Aorta (tissue), 5 donors: ENCODE measurements at regions not wholly inside any gene's neighbourhood (a gene's known extent, or its start where the extent isn't known, plus 50 kb on each side); places are given as distances from the start of the nearest gene placed in this dataset.
"Not testable (repeated sequence)": the region's sequence is repeated elsewhere in the genome, so short reads cannot be mapped to it uniquely, and the experiment has no call there.

ENCODE experiments used
- ATAC-seq: fragments of 200-7000 bp; cut with Tn5 transposase; one replicate; pipeline ENCODE4 v1.9.1; 2022; ENCODE audit warnings: moderate library complexity; ENCODE audit not compliant: low FRiP score
- DNase-seq, 2 donors: peaks; one replicate each; pipeline ENCODE4 v3.0.0-alpha.2; 2020
- H3K27ac ChIP-seq, 2 donors: one replicate each; pipeline ENCODE4 v1.5.1; 2013; ENCODE audit warnings: low read length in 2 of 2, mild to moderate bottlenecking in 2 of 2, moderate library complexity in 2 of 2, control low read depth in 1 of 2, inconsistent platforms in 1 of 2, low read depth in 1 of 2
- H3K27me3 ChIP-seq, 2 donors: one replicate each; pipeline ENCODE4 v1.6.1; 2013; ENCODE audit warnings: control low read depth in 1 of 2, low read length in 1 of 2, mild to moderate bottlenecking in 1 of 2, moderate library complexity in 1 of 2; ENCODE audit not compliant: insufficient read depth in 2 of 2, control insufficient read depth in 1 of 2
- H3K36me3 ChIP-seq, 2 donors: one replicate each; pipeline ENCODE4 v1.6.1; 2013; ENCODE audit warnings: control low read depth in 1 of 2, low read length in 1 of 2, mild to moderate bottlenecking in 1 of 2; ENCODE audit not compliant: insufficient read depth in 2 of 2, control insufficient read depth in 1 of 2
- H3K4me1 ChIP-seq, 2 donors: one replicate each; pipeline ENCODE4 v1.6.1; 2013; ENCODE audit warnings: low read length in 2 of 2, control low read depth in 1 of 2, mild to moderate bottlenecking in 1 of 2, moderate library complexity in 1 of 2; ENCODE audit not compliant: insufficient read depth in 2 of 2, control insufficient read depth in 1 of 2
- H3K4me3 ChIP-seq, 2 donors: one replicate each; pipeline ENCODE4 v1.5.1; 2013; ENCODE audit warnings: low read length in 2 of 2, control low read depth in 1 of 2, mild to moderate bottlenecking in 1 of 2
- H3K9me3 ChIP-seq: one replicate; pipeline ENCODE4 v1.6.1; 2013; ENCODE audit warnings: mild to moderate bottlenecking, low read length; ENCODE audit not compliant: control insufficient read depth
- WGBS, 2 donors: extraction: QIAGEN DNeasy Blood & Tissue Kit; methylation state at CpG; one replicate each; pipeline ENCODE4 v1.1.7; 2013; 5-methylcytosine and 5-hydroxymethylcytosine counted together
- intact Hi-C, 2 donors: fragments of 100-400 bp; cut with DNase I; formaldehyde crosslinking; loops; one replicate each; pipeline versions ENCODE4 v1.14.2 to v1.15.0; 2022
- donor health status: healthy with polysubstance abuse.
- donor health status: Bipolar disorder and iron deficiency.
- donor health status: DM: no; HTN: no; CAD: no.
- donor health status: DM: no; HTN: no; CAD: no.
- donor health status: DM: yes; HTN: yes; CAD: no.

DNA sequence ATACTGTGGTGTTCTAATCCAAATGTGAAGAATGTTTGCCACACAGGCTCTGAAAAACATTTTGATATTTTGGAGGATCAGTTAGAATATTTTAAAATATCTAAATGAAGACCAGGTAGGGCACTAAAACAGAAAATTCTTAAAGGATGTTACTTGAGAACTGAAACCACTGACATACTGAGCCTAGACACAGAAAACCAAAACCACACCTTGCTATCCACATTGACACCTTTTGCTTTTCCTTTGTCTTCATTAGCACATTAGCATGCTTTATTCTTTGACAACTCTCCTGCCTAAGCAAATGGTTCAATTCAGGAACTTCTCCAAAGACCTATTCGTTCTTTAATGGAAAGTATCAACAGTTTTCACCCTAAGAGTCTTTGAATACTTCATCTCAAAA is 835.9 kb upstream of the GRM7 start:
- no peak overlapping the region for H3K4me3 ChIP-seq
- no peaks in the 10 kb centered on the region for H3K36me3 ChIP-seq
- H3K27me3 ChIP-seq, result no peaks in the 10 kb centered on the region
- DNase-seq (no peak), ATAC-seq (no peak)
- H3K9me3 ChIP-seq, result no peaks in the 10 kb centered on the region
- intact Hi-C loops, result no loop called here
- no peaks in the 10 kb centered on the region for H3K4me1 ChIP-seq
- H3K27ac ChIP-seq, result no peak overlapping the region
- whole genome bisulfite sequencing, 2 donors, result 74 to 77% methylated on average over 1 of the region's 1 CpG

DNA sequence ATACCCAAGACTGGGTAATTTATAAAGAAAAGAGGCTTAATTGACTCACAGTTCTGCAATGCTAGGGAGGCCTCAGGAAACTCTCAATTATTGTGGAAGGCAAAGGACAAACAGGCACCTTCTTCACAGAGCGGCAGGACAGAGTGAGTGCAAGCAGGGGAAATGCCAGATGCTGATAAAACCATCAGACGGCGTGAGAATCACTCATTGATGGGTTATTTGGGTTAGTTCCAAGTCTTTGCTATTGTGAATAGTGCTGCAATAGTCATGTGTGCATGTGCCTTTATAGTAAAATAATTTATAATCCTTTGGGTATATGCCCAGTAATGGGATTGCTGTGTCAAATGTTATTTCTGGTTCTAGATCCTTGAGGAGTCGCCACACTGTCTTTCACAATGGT is 830.3 kb upstream of the GRM7 start:
- 31 to 49% methylated on average over 4 of the region's 4 CpGs for WGBS, 2 donors
- ATAC-seq, H3K27ac ChIP-seq, H3K4me3 ChIP-seq, H3K4me1 ChIP-seq, DNase-seq, intact Hi-C loops, H3K27me3 ChIP-seq, H3K36me3 ChIP-seq, H3K9me3 ChIP-seq: not testable (repeated sequence)

DNA sequence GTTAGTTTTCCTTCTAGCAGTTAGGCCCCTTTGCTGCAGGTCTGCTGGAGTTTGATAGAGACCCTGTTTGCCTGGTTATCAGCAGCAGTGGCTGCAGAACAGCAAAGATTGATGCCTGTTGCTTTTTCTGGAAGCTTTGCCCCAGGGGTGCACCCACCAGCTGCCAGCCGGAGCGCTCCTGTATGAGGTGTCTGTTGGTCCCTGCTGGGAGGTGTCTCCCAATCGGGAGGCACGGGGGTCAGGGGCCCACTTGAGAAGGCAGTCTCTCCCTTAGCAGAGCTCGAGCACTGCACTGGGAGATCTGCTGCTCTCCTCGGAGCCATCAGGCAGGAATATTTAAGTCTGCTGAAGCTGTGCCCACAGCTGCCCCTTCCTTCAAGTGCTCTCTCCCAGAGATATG is 825.3 kb upstream of the GRM7 start:
- intact Hi-C loops, result no loop called here
- no peaks in the 10 kb centered on the region for H3K4me1 ChIP-seq
- no peaks in the 10 kb centered on the region for H3K36me3 ChIP-seq
- no peaks in the 10 kb centered on the region for H3K27me3 ChIP-seq
- no peak overlapping the region for H3K4me3 ChIP-seq
- DNase-seq (no peak), ATAC-seq (no peak)
- H3K9me3 ChIP-seq, result peaks cover 2% of the 10 kb centered on the region
- WGBS, 2 donors, result 82 to 86% methylated on average over 6 of the region's 6 CpGs
- H3K27ac ChIP-seq, result no peak overlapping the region

DNA sequence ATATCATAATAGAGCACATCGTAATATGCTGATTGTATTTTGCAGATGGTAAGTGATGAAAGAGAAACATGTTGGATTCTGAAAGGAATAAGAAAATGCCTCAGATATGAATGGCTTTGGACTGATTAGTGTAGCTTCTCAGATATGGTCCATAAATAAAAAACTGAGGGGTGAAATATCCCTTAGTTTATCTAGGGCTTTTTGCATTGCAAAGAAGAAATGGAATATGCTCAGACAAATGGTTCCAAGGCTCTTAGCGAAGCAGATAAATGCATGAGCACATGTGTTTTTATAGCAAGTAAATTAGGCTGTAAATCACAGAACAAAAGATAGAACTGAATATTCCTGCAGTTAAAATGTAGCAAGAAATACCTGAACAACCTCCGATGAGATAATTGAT is 820.9 kb upstream of the GRM7 start:
- Histone ChIP-seq H3K27ac (no peak overlapping the region), H3K27me3 (no peaks in the 10 kb centered on the region), H3K36me3 (no peaks in the 10 kb centered on the region), H3K4me3 (no peak overlapping the region), H3K9me3 (peaks cover 2% of the 10 kb centered on the region), H3K4me1 (no peaks in the 10 kb centered on the region)
- ATAC-seq (no peak), DNase-seq (no peak)
- 79 to 80% methylated on average over 3 of the region's 3 CpGs for WGBS, 2 donors
- intact Hi-C loops, result no loop called here

DNA sequence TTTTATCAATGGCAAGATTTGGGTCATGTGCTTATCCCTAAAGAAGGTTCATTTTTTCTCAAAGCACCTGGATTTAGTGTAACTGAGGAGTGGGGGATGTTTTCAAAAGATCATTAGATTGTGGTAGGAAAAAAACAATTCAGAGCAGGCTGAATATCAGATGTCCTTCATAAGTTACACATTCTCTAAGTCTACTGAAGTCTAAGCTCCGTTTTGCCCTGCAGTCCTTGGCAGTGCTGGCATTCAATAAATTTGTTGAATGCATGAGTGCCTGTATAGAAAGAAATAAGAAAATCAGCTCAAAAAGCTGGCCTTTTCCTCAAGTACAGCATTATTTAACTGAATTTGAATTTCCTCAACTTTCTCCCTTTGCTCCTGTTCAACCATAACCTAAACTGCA is 819.0 kb upstream of the GRM7 start:
- Histone ChIP-seq H3K36me3 (no peaks in the 10 kb centered on the region), H3K4me1 (no peaks in the 10 kb centered on the region), H3K27ac (no peak overlapping the region), H3K27me3 (no peaks in the 10 kb centered on the region), H3K4me3 (no peak overlapping the region), H3K9me3 (peaks cover 3% of the 10 kb centered on the region)
- 69 to 79% methylated on average over 1 of the region's 1 CpG for WGBS, 2 donors
- ATAC-seq (no peak), DNase-seq (no peak)
- intact Hi-C loops, result no loop called here

DNA sequence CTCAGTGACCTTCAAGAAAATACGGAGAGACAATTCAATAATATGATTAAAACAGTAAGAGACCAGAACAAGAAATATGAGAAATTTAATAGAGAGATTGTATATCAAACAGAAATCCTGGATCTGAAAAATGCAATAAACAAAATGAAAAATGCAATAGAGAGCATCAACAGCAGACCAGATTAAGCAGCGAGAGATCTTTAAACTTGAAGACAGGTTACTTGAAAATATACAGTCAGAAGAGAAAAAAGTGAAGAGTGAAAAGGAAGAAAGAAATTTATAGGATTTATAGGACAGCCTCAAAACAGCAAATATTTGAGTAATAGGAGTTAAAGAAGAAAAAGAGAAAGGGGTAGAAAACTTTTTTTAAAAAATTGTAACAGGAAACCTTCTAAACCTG is 813.9 kb upstream of the GRM7 start:
- H3K36me3 ChIP-seq, result no peaks in the 10 kb centered on the region
- no peaks in the 10 kb centered on the region for H3K4me1 ChIP-seq
- no peak overlapping the region for H3K4me3 ChIP-seq
- ATAC-seq (no peak), DNase-seq (no peak)
- H3K9me3 ChIP-seq, result peaks cover 3% of the 10 kb centered on the region
- 89 to 92% methylated on average over 2 of the region's 2 CpGs for WGBS, 2 donors
- H3K27ac ChIP-seq, result no peak overlapping the region
- no peaks in the 10 kb centered on the region for H3K27me3 ChIP-seq
- intact Hi-C loops, result no loop called here

DNA sequence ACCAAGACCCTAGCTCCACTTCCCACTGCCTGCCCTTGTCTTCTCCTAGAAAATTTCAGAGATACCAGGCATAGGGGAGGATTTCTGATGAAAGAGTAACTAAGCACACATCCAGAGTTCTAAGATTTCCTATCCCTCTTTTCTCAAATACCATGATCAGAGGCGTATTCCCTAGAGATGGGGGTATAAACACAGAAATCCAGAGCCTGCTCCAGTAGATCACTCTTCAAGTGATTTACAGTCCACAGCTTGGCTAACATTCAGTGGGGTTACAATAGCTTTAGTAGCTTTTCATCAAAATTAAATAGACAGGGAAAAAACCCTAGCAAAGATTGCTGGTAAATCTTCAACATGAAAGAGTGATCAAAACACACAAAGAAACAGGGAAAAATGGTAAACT is 800.7 kb upstream of the GRM7 start:
- 67 to 74% methylated on average over 1 of the region's 1 CpG for WGBS, 2 donors
- H3K36me3 ChIP-seq, result no peaks in the 10 kb centered on the region
- H3K27me3 ChIP-seq, result no peaks in the 10 kb centered on the region
- DNase-seq, result no peak
- no peak overlapping the region for H3K4me3 ChIP-seq
- no peaks in the 10 kb centered on the region for H3K4me1 ChIP-seq
- intact Hi-C loops, result no loop called here
- no peaks in the 10 kb centered on the region for H3K9me3 ChIP-seq
- ATAC-seq, result no peak
- H3K27ac ChIP-seq, result no peak overlapping the region

DNA sequence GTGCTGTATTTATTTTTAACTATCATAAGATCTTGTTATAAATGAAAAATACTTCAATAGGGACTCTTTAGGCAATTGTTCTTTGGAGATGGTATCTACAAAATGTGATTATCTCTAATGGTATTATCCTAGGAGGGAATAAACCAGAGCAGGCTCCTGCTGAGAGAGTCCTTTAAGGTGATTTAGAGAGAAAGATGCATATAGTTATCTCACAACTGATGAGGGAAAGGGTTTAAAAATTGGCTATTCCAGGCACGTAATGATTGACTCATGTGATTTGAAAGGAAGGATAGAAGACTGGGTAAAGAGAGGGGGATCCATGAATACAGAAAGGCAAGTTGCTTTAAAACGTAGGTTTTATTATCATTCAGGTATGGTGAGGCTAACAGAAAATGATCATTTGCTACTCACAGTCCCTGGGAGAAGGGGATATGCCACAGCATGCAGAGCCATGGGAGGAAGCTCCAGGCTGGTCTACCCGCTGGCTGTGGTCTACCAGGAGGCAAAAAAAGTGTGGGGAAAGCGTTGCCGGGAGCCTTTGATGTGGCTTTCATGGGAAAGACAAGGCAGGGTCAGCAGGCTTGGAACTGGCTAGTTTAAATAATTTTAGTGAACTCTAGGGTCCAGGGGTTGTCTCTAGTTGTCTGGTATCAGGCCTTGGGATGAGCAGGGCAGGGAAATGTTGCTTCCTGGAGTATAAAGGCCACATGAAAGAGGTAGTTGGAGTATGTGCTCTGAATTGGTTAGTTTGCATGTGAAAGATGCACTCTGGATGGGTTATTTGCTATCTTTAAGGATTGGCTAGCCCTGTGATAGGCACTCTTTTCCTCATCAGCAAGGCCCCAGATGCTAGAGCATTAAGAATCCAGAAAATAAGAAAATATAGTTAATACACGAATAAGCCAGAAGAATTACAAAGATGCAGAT is 798.4 kb upstream of the GRM7 start:
- intact Hi-C loops, result no loop called here
- no peak overlapping the region for H3K4me3 ChIP-seq
- 69 to 73% methylated on average over 6 of the region's 6 CpGs for WGBS, 2 donors
- H3K27me3 ChIP-seq, result no peaks in the 10 kb centered on the region
- H3K4me1 ChIP-seq, result no peaks in the 10 kb centered on the region
- no peak overlapping the region for H3K27ac ChIP-seq
- H3K36me3 ChIP-seq, result no peaks in the 10 kb centered on the region
- no peak for DNase-seq
- no peaks in the 10 kb centered on the region for H3K9me3 ChIP-seq
- no peak for ATAC-seq

DNA sequence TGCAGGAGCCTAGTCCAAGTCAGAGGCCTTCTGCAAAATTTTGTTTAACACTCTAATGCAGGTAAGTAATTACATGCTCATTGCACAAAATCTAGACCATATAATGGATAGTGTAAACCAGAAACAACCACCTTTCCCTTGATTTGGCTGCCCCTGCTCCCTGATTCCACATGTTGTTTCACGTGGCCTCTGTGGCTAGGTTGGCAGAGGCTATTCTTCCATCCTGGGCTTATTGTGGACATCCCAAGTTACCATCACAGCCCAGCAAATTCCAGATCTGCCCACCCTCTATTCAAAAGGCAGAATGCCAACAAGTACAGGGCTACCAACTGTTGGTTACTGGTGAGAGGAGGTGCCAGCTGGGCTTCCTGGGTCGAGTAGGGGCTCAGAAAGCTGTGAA is 794.5 kb upstream of the GRM7 start:
- Histone ChIP-seq H3K27ac (no peak overlapping the region), H3K4me3 (no peak overlapping the region), H3K27me3 (no peaks in the 10 kb centered on the region), H3K9me3 (peaks cover 1% of the 10 kb centered on the region), H3K4me1 (no peaks in the 10 kb centered on the region), H3K36me3 (no peaks in the 10 kb centered on the region)
- ATAC-seq (no peak), DNase-seq (no peak)
- intact Hi-C loops, result no loop called here
- WGBS, 2 donors, result 48 to 53% methylated on average over 2 of the region's 2 CpGs
